ENCODE measurements at regions not wholly inside any gene's neighbourhood (a gene's known extent, or its start where the extent isn't known, plus 50 kb on each side); places are given as distances from the start of the nearest gene placed in this dataset.
"Not testable (repeated sequence)": the region's sequence is repeated elsewhere in the genome, so short reads cannot be mapped to it uniquely, and the experiment has no call there.

- no peak for DNase-seq
Observed at GRCh38 chr2:139684286-139684860, 904.2 kb upstream of the NXPH2 start.

GRCh38 chr2:139674577-139674976 lies 894.4 kb upstream of the NXPH2 start:
- no peak for DNase-seq

GRCh38 chr2:139673447-139673846 lies 893.3 kb upstream of the NXPH2 start:
- DNase-seq, result not testable (repeated sequence)

GRCh38 chr2:139669675-139670074 lies 889.5 kb upstream of the NXPH2 start:
- no peak for DNase-seq

GRCh38 chr2:139652385-139652784 lies 872.2 kb upstream of the NXPH2 start:
- DNase-seq, result no peak

GRCh38 chr2:139645617-139646016 lies 865.4 kb upstream of the NXPH2 start:
- DNase-seq, result no peak

- no peak for DNase-seq
Observed at GRCh38 chr2:139643139-139643538, 862.9 kb upstream of the NXPH2 start.

- DNase-seq, result no peak
Observed at GRCh38 chr2:139631966-139632365, 851.8 kb upstream of the NXPH2 start.

- no peak for DNase-seq
Observed at GRCh38 chr2:139628931-139629330, 848.7 kb upstream of the NXPH2 start.

- DNase-seq, result no peak
Observed at GRCh38 chr2:139626128-139626527, 845.9 kb upstream of the NXPH2 start.

- no peak for DNase-seq
Observed at GRCh38 chr2:139622691-139623090, 842.5 kb upstream of the NXPH2 start.

GRCh38 chr2:139617747-139618146 lies 837.6 kb upstream of the NXPH2 start:
- no peak for DNase-seq

- no peak for DNase-seq
Observed at GRCh38 chr2:139613264-139613663, 833.1 kb upstream of the NXPH2 start.

- DNase-seq, result no peak
Observed at GRCh38 chr2:139610512-139610911, 830.3 kb upstream of the NXPH2 start.

GRCh38 chr2:139609109-139609508 lies 828.9 kb upstream of the NXPH2 start:
- no peak for DNase-seq

- DNase-seq, result no peak
Observed at GRCh38 chr2:139605668-139606067, 825.5 kb upstream of the NXPH2 start.

GRCh38 chr2:139600166-139600565 lies 820.0 kb upstream of the NXPH2 start:
- no peak for DNase-seq

- DNase-seq, result no peak
Observed at GRCh38 chr2:139585101-139585500, 804.9 kb upstream of the NXPH2 start.

- DNase-seq, result no peak
Observed at GRCh38 chr2:139574371-139574770, 794.2 kb upstream of the NXPH2 start.

- no peak for DNase-seq
Observed at GRCh38 chr2:139556789-139557188, 776.6 kb upstream of the NXPH2 start.

GRCh38 chr2:139550873-139551272 lies 770.7 kb upstream of the NXPH2 start:
- no peak for DNase-seq

GRCh38 chr2:139550341-139550740 lies 770.2 kb upstream of the NXPH2 start:
- DNase-seq, result no peak

- no peak for DNase-seq
Observed at GRCh38 chr2:139544186-139544851, 764.1 kb upstream of the NXPH2 start.

GRCh38 chr2:139538332-139539020 lies 758.3 kb upstream of the NXPH2 start:
- DNase-seq, result not testable (repeated sequence)

Data from amniotic stem cell (primary cell).